Stimulated activated naive CD8-positive, alpha-beta T cell treated with anti-CD3 and anti-CD28 coated beads, Interleukin-15, Interleukin-2, amounts not matched to agents 100 U/mL and 50 U/mL, for 24 hours (primary cell): ENCODE measurements at regions not wholly inside any gene's neighbourhood (a gene's known extent, or its start where the extent isn't known, plus 50 kb on each side); places are given as distances from the start of the nearest gene placed in this dataset.
"Not testable (repeated sequence)": the region's sequence is repeated elsewhere in the genome, so short reads cannot be mapped to it uniquely, and the experiment has no call there.

ENCODE experiments used
- ATAC-seq: fragments of 150-1000 bp; cut with Tn5 transposase; one replicate; pipeline ENCODE4 v1.10.0; 2021
- DNase-seq: peaks from one replicate; pipeline ENCODE4 v3.0.0; 2021

DNA sequence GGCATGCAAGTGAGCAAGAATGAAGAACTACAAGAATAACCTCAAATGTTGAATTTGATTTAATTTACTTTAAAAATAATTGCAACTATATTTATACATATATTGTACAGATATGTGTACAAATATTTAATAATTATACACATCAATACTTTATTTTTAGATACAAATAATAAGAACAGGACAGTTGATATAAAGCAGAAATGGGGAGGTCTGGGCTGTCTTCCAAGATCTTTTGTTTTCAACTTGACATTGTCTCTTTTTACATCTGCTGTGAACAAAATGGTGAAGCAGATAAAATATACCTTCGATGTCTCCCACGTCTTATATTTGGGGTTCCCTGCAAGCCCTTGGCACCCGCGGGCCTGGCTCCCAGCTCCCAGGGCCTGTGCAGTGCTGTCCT is 231.3 kb upstream of the RBBP8 start:
- no peak for DNase-seq
- ATAC-seq = no peak

DNA sequence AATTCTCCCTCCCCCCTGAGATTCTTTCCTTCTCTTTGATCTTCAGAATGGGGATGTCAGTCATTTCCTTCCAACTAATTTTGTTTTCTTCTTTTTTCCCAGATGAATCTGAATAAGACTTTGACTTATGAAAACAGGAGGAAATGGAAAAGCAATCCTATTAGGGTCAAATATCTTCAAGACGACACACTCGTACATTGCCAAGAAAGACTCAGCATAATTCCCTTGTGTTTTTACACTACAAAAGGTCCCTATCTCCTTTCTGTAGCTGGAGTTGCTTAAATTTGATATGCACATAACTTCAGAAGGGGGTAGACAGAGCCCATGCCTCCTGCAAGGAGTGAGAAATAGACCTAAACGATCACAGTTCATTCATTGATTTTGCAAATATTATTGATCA is 230.3 kb upstream of the RBBP8 start:
- DNase-seq (no peak), ATAC-seq (no peak)

DNA sequence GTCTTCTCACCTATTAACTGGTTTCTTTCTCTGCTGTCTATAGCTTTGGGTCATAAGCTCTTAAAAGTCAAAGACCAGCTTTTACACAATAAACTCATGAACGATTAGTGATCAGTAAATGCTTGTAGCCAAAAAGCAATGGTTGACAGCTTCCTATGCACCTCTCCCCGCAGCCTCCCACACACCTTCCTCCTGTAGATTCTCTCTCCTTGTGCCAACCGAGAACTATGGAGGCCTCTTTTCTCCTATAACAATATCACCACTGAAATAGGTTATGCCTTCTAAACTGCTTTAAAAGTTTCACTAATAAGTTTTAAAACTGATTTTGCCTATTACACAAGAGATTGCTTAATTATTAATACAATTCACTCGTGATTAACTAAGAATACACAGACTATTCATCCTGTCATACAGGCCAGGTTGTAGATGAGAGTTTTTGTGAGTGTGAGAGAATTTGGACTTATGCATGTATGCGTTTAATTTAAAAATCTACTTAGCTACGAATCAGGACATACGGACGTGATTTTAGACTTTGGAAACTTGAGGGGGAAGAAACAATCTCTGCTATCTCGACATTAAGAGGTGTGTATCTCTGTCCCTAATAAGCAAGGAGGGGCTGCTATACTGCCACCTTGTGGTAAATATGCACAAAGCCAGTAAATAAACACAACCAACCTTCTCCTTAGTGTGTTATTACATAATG is 229.1 kb upstream of the RBBP8 start:
- DNase-seq (no peak), ATAC-seq (no peak)

DNA sequence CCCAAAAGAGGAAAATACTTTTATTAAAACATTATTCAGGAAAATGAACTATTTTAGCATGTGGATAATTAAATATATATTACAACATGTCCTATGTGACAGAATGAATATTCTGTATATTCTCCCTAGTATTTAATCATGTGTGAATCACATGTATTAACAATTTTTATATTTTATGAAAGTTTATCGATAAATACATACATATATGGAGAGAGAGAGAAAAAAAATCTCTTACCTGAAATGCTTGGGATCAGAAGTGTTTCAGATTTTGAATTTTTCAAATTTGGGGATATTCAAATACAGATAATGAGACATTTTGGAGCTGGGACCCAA is 228.6 kb upstream of the RBBP8 start:
- no peak for ATAC-seq
- DNase-seq = no peak

DNA sequence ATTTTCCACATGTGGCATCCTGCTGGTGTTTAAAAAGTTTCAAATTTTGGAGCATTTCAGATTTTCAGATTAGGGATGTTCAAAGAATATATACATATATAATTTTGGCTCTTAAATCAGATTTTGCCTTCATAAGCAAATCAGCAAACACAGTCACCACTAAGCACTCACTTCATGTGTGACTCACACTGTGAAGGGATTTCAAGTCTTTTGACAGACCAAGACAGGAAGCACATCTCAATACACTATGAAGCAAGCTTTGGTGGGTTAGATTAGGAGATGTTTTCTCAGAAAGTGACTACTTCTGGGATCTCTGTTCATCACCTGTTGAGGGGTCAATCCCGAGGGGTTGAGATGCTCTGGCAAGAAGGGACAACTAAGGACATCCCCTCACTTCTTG is 227.8 kb upstream of the RBBP8 start:
- no peak for ATAC-seq

DNA sequence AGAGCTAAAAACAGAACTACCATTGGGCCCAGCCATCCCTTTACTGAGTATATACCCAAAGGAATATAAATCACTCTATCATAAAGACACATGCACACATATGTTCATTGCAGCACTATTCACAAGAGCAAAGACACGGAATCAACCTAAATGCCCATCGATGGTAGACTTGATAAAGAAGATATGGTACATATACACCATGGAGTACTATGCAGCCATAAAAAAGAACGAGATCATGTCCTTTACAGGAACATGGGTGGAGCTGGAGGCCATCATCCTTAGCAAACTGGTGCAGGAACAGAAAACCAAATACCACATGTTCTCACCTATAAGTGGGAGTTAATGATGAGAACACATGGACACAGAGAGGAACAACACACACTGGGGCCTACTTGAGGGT is 227.1 kb upstream of the RBBP8 start:
- not testable (repeated sequence) for DNase-seq, ATAC-seq

More for the DNA sequence above, 227.8 kb upstream of the RBBP8 start:
- no peak for DNase-seq

DNA sequence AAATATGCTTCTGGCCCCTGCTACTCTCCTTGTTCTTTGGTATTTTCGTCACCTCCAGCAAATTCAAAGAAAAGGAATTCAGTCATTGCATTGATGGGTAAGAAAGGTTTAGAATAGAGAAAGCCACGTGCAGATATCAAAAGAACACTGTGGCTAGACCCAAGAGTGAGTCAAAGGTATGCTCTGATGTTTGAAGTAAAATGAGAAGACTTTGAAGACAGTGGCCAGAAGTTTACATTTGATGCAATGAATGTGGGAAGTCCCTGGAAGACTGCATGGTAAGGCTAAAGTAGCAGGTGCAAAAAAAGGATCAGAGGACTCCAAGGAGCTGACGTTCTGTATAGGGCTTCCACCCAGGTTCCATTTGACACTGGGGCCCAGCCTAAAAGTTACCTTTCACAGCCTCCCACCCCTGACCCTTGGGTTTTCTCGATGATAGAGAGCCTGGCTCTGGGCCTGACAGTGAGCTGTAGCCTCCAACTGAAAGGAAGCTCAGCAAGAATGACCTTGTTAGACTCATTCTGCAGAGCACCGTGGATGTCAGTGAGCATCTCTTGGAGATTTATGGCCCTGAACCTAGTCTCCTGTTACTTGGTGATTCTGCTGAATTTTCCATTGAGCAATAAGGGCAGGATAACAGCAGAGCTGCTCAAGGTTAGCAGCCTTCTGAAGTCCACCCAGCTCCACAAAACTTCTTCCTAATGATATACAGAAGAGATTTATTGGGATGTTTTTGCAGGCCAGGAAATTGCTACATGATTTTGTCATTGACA is 223.7 kb upstream of the RBBP8 start:
- DNase-seq = no peak
- no peak for ATAC-seq

DNA sequence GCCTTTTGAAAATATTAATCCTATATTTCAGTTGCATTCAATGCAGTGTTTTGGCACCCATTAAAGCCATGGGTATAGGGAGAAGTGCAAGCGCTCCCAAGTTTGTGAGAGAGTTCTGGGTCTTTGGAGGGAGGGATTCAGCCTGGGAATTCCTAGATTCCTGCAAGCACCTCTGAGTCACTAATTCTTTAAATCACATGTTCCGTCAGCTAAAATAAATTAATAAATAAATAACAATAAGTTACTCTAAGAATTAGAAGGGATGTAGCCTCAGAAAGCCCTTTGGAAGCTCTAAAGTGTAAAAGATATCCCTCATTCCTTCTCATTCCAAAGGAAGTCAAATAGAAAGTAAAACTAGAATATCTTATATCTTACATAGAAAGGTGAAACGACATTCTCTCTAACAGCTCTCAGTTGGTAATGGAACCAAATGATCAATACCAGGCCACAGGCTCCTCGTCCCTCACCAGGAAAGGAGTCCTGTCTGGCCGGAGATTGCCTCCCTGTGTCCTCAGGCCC is 222.4 kb upstream of the RBBP8 start:
- ATAC-seq = no peak
- no peak for DNase-seq

DNA sequence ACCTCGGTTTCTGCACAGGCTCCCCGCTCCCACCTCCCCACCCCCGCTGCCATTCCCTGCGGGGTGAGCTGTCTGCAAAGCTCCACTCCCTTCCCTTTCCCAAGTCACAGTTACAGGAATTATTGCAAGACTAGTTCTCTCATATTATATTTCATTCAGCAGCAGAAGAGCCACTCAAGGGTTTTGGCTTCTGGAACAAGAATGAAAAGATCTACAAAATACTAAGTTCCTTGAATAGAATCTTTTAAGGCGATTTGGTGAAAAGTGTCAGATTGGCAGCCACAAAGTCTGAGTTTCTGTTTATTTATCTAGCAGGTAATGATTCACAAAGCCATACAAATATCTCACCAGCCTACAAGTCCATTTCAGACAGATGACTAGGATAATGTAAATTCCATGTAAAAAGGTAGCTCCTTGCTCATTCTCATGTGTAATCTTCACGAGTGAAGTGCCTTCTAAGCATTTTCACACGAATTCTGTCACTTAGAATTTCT is 221.9 kb upstream of the RBBP8 start:
- ATAC-seq (no peak), DNase-seq (no peak)

DNA sequence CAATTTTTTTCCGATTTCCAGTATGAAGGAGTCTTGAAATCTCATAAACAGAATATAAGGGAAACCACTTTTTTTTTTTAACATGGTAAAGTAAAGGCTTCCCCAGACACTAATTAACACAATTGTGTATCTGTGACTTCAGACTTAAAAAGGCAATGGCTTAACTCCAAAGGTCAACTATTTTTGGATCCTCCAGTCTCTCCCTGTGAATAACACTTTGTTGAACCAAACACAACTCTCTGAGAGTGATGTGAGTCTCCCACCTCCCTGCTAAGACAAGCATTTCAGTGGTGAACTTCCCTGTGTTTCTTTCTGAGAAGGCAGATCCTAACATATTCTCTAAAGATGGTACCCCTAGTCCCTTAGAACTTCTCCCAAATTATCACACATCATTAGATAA is 219.6 kb upstream of the RBBP8 start:
- no peak for DNase-seq
- no peak for ATAC-seq

DNA sequence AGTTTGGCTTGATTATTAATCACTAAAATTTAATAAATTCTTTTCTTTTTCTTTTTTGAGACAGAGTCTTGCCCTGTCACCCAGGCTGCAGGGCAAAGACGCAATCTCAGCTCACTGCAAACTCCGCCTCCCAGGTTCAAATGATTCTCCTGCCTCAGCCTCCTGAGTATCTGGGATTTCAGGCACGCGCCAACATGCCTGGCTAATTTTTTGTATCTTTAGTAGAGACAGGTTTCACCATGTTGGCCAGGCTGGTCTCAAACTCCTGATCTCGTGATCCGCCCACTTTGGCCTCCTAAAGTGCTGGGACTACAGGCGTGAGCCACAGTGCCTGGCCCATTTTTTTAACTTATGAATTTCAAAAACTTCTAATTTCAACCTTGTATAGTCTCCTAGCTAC is 215.6 kb upstream of the RBBP8 start:
- DNase-seq = not testable (repeated sequence)

DNA sequence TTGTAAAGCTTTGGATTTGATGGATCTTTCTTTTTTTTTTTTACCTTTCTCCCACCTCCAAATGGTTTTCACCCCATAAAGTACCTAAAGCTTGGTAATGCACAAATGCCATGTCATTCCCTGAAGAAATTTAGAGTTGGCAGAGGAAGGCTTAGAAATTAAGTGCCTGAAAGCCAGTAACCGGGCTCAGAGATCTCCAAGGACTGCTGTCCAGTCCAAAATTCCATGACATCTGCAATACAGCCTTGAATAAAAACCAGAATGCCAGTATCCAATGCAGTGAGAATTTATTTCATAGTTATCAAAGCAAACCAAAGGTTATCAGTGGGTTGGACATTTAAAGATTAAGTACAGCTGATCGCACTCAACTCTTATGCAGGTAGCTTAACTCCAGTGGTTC is 209.9 kb upstream of the RBBP8 start:
- ATAC-seq = no peak
- DNase-seq = no peak

More for the DNA sequence above, 215.6 kb upstream of the RBBP8 start:
- not testable (repeated sequence) for ATAC-seq

DNA sequence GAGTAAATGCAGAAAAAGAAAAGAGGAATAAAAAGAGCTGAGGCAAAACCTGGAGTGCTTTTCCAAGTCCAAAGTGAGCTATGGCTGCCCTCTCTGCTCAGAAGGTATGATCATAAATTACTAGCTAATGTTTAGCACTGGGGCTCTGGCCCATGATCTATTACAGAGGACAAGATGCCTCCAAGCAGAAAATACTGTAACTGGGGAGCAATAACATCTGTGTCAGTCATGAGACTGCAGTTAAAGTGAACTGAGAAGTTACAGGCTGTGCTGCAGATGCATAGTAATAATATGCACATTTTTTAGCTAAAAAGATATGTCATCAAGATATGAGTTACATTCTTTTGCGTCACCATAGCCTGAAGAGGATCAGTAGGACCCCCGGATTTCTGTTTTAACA is 209.4 kb upstream of the RBBP8 start:
- no peak for ATAC-seq

DNA sequence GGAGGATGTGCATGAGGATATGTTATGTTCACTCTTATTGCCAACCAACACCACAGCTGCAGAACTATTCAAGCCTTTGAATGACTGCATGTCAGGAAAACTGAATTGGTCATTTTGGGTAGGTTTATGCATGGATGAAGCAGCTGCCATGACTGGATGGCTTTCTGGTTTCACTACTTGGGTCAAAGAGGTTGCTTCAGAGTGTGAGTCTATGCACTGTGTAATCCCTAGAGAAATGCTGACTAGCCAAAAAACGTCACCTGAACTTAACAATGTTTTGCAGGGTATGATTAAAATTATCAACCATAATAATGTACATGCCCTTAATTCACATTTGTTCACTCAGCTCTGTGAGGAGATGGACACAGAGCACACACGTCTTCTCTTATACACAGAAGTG is 206.7 kb upstream of the RBBP8 start:
- no peak for DNase-seq
- no peak for ATAC-seq

More for the DNA sequence above, 209.4 kb upstream of the RBBP8 start:
- no peak for DNase-seq

DNA sequence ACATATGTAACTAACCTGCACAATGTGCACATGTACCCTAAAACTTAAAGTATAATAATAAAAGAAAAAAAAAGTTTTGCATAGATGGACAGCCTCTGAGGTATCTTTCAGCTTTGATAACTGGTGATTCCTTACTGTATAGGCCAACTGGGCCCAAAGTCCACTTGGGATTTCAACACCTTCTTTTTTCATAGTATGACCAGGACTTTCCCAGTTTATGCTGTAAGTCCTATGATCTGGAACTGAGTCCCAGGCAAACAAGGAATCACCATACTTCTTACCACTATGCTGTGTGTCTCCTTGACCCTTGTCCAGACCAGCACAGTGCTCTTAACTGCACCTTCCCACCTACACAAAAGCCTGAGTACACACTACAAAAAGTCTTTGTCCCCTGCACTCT is 205.1 kb upstream of the RBBP8 start:
- ATAC-seq = no peak
- no peak for DNase-seq

DNA sequence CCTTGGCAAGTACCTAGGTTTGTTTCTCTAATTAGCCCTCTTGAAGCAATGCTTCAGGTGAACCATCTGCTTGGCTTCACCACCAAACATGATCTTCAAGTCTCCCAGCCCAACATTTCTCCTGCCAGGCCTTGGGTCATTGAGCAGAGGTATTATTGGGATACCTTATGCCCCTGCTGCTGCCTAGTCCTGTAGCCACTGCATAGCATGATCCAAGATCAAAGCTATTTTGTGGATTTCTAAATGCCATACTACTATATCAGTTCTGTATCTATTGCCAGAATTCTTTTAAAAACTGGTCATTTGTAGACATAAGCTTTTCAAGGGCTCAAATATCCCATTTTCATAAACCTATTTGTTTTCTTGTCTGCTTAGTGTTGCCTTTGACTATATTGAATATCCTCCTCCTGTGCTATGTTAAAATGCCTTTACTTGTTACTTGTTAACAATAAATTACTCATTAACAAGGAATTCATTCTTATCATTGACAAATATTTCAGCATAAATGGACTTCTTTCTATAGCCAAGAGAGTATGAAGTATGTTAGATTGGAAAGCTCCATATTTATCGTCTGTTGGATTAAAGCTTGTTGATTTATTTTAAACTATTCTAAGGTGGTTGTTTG is 204.5 kb upstream of the RBBP8 start:
- no peak for DNase-seq

DNA sequence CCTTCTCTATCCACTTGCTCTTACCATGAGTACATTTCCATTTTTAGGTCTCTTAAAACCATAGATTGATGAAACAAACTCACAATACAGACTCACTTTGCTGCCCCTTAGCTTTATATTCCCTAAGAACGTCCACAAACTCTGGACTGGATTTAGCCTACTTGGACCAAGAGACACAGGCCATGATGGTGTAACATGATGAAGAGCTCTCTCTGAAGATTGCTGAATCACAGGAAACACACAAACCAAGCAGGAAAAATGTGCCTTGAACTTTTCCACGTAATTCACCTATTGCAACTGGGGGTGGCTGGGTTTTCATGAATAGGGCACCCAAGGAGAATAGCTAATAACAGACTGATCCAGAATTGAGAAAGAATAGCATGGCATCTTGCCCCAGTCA is 201.7 kb upstream of the RBBP8 start:
- ATAC-seq (no peak), DNase-seq (no peak)

More for the DNA sequence above, 204.5 kb upstream of the RBBP8 start:
- ATAC-seq = no peak

DNA sequence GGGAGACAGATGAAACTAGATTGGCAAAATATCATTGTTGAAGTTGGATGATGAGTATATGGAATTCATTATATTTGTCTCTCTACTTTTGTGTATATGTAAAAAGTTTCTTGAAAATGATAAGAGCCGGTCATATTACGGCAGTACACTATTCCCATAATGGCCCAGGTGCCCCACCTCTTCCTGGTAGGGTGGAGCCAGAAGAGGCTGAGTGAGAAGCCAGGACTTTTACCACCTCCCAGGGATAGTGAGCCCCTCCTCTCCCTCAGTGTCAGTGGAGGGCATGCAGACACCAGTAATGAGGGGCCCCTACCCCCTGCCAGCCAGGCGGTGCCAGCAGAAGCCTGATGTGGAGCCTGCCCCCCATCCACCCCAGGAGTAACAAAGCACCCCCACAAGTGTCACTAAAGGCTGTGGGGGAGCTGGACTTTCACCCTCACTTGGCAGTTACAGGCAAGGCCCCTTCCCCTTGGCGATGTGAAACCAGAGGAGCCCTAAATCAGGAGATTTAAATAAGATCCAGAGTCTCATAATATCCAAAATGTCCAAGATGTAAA is 198.9 kb upstream of the RBBP8 start:
- ATAC-seq (no peak), DNase-seq (no peak)

DNA sequence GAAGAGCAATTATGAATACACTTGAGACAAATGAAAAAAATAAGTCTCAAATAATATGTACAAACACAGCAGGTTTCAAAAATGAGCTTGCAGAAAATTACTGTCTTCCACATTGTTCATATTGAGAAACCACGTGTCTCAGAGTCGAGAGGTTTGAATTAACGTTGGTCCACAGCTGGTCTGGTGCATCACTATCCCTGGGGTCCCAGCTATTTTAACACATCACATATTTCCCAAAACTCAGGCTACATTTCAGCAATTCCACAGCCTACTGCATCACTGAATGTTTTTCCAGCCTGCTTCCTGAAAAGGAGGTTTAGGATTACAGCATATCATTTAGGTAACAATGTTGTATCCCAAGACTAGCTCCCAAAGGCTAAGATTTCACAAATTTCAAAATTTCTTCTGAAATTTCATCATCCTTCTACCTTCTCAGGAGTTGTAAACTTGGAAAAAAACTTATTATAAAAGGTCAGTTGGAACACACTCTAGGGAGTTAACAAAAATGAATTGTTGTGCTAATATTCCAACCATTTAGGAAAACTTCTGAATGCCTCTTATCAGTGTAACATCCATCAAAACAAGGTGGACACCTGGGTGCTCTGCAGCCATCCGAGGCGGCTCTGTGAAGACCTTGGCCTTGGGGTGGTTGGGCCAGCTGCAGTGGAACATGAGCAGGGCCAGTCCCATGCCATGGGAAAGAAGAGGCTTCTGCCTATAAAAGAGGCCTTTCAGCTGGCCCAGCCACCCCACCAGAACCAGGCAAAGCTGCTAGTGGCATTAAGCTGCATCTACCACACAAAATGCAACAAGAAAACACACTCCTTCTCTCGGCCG is 198.1 kb upstream of the RBBP8 start:
- DNase-seq (no peak), ATAC-seq (no peak)

DNA sequence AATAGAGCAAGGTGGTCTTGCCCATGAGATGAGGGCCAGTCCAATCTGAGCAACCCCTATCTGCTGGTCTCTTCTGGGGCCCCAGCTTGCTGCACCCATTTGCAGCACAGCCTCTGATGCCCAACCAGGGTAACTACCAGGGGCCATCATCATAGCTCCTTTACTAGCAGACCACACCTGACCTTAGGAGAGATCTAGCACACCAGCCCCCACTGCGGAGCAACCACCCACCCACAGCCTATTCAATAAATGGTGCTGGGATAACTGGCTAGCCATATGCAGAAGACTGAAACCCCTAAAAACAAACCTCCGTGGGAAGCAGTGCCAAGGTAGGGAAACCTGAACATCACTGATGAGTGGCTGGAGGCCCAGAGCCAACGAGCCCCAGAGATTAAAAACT is 196.1 kb upstream of the RBBP8 start:
- no peak for ATAC-seq
- DNase-seq = no peak

DNA sequence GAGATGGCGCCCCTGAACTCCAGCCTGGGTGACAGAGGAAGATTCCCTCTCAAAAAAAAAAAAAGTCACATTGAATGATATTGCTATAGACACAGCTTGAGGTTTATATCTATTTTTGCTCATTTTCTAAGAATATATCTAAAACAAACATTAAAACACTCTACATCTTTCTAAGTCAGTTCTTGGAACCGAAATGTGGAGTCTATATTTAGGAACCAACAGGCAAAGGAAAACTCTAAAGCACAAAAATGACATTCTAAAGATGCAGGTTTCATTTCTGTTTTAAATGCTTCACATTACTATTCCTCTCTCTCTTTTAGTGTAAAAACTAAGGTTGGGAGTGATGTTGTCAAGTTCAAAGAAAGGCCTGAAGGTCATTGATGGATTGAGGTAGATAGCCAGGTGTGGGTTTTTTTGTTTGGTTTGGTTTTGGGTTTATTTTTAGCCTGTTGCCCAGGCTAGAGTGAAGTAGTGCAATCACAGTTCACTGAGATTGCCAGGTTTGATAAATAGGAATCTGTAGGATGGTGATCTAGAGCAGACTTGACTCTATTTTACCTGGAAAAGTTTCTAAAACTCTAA is 194.0 kb upstream of the RBBP8 start:
- ATAC-seq (no peak), DNase-seq (no peak)
